ENCODE measurements at regions not wholly inside any gene's neighbourhood (a gene's known extent, or its start where the extent isn't known, plus 50 kb on each side); places are given as distances from the start of the nearest gene placed in this dataset.

DNA sequence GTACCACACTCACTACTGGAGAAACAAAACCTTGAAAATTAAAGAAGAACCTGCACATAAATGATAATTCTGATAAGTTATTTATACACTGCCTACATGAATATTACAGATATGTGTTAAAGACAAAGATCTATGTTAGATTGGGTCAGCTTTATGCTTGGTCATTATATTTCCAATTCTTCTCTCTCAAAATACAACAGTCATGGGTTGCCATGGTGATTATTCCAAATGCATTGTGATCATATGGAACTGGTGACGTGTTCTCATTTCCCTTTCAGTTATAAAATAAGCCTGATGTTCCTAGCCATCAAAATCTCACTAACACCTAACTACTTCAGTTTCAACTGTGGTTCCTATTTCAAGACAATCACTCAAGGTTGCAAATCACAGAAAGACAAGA lies 1416.4 kb downstream of the UQCRFS1 start:
- no peaks in the 10 kb centered on the region for H3K9me3 ChIP-seq (ENCODE audit: control insufficient read depth in 5 of 5, low read length in 5 of 5)

DNA sequence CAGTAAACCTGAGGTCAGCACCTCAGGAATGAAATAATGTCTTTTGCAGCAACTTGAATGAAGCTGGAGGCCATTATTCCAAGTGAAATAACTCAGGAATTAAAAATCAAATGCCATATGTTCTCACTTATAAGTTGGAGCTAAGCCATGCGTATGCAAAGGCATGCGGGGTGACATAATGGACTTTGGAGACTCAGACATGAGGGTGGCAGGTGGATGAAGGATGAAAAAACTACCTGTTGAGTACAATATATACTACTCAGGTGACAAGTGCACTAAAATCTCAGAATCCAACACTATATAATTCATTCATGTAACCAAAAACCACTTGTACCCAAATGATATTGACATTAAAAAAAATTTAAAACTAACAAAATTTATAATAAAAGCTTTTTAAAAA lies 1416.9 kb downstream of the UQCRFS1 start:
- Histone ChIP-seq H3K9ac (ENCODE audit: low read length in 5 of 5) (no peak overlapping the region), H3K27ac (ENCODE audit: low read depth, low read length) (no peak overlapping the region), H3K4me3 (ENCODE audit: low read depth in 1 of 5, low read length in 5 of 5) (no peak overlapping the region)

More for the DNA sequence above, 1416.4 kb downstream of the UQCRFS1 start:
- H3K36me3 ChIP-seq (ENCODE audit: control insufficient read depth in 5 of 5, insufficient read depth in 5 of 5, low read length in 5 of 5), result peaks cover 6 to 11% (median 8%) of the 10 kb centered on the region in 5 donors
- H3K4me1 ChIP-seq (ENCODE audit: control insufficient read depth in 5 of 5, insufficient read depth in 5 of 5, low read length in 5 of 5), result peaks cover 5 to 26% (median 25%) of the 10 kb centered on the region in 5 donors
- H3K4me3 ChIP-seq (ENCODE audit: low read depth in 1 of 5, low read length in 5 of 5), result no peak overlapping the region
- no peak overlapping the region for H3K27ac ChIP-seq (ENCODE audit: low read depth, low read length)
- no peaks in the 10 kb centered on the region for H3K27me3 ChIP-seq (ENCODE audit: control insufficient read depth in 5 of 5, insufficient read depth in 4 of 5, low read length in 5 of 5)
- H3K9ac ChIP-seq (ENCODE audit: low read length in 5 of 5), result no peak overlapping the region

DNA sequence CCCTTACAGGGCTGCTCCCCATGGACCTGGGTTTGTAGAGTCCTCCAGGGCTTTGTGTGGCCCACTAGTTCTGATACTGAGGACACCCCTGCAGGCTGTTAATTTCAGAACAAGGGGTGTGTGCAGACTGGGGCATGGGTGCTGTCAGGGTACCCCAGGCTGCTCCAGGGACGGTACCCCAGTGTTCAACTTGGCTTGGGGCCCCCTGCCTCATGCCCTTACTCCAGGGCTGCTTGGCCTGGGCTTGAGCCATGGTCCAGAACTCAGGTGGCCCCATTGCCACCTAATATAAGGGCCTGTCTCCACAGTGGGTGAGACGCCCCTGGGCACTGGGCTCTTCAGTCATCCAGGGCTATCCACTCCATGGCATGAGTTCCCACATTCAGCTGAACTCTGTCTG lies 1417.6 kb downstream of the UQCRFS1 start:
- Histone ChIP-seq H3K27me3 (ENCODE audit: control insufficient read depth in 5 of 5, insufficient read depth in 4 of 5, low read length in 5 of 5) (no peaks in the 10 kb centered on the region), H3K9me3 (ENCODE audit: control insufficient read depth in 5 of 5, low read length in 5 of 5) (no peaks in the 10 kb centered on the region), H3K4me3 (ENCODE audit: low read depth in 1 of 5, low read length in 5 of 5) (no peak overlapping the region), H3K9ac (ENCODE audit: low read length in 5 of 5) (peak overlapping the region in 1 of 5 donors; percentile 11), H3K36me3 (ENCODE audit: control insufficient read depth in 5 of 5, insufficient read depth in 5 of 5, low read length in 5 of 5) (peaks cover 6 to 11% (median 8%) of the 10 kb centered on the region in 5 donors), H3K27ac (ENCODE audit: low read depth, low read length) (no peak overlapping the region), H3K4me1 (ENCODE audit: control insufficient read depth in 5 of 5, insufficient read depth in 5 of 5, low read length in 5 of 5) (peaks cover 5 to 26% (median 25%) of the 10 kb centered on the region in 5 donors)

More for the DNA sequence above, 1416.9 kb downstream of the UQCRFS1 start:
- peaks cover 5 to 26% (median 25%) of the 10 kb centered on the region in 5 donors for H3K4me1 ChIP-seq (ENCODE audit: control insufficient read depth in 5 of 5, insufficient read depth in 5 of 5, low read length in 5 of 5)
- no peaks in the 10 kb centered on the region for H3K27me3 ChIP-seq (ENCODE audit: control insufficient read depth in 5 of 5, insufficient read depth in 4 of 5, low read length in 5 of 5)
- H3K36me3 ChIP-seq (ENCODE audit: control insufficient read depth in 5 of 5, insufficient read depth in 5 of 5, low read length in 5 of 5), result peaks cover 6 to 11% (median 8%) of the 10 kb centered on the region in 5 donors
- H3K9me3 ChIP-seq (ENCODE audit: control insufficient read depth in 5 of 5, low read length in 5 of 5), result no peaks in the 10 kb centered on the region

DNA sequence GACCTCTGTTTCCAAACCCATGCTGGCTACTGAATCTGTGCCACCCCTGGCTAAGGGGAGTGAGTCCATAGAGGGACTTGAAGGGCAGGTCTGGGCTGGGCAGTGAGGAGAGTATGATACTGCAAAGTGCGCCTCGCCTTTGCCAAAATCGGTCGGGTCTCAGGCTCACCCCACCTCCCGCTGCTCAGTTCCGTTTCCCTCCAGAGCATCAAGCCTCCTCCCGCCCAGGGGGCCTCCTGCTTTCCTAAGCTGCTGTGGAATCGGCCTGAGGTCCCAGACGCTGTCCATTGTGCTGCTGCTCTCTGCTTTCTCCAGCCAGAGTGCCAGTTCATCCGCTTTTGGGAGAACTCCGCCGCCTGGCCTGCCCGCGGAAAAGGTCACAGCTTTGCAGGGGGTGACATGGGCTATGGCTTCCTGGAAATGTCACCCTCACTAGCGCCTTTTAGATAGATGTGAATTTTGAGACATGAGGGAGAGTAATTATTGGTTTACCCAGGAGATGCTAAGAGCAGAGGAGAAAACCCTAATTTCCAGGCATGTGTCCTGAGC lies 1418.4 kb downstream of the UQCRFS1 start:
- Histone ChIP-seq H3K9me3 (ENCODE audit: control insufficient read depth in 5 of 5, low read length in 5 of 5) (no peaks in the 10 kb centered on the region), H3K27me3 (ENCODE audit: control insufficient read depth in 5 of 5, insufficient read depth in 4 of 5, low read length in 5 of 5) (no peaks in the 10 kb centered on the region), H3K36me3 (ENCODE audit: control insufficient read depth in 5 of 5, insufficient read depth in 5 of 5, low read length in 5 of 5) (peaks cover 6 to 11% (median 8%) of the 10 kb centered on the region in 5 donors), H3K4me1 (ENCODE audit: control insufficient read depth in 5 of 5, insufficient read depth in 5 of 5, low read length in 5 of 5) (peaks cover 5 to 26% (median 25%) of the 10 kb centered on the region in 5 donors), H3K4me3 (ENCODE audit: low read depth in 1 of 5, low read length in 5 of 5) (peak overlapping the region; percentile 87 to 100 (median 100)), H3K9ac (ENCODE audit: low read length in 5 of 5) (peak overlapping the region; percentile 68 to 98 (median 90)), H3K27ac (ENCODE audit: low read depth, low read length) (peak overlapping the region; percentile 88)

DNA sequence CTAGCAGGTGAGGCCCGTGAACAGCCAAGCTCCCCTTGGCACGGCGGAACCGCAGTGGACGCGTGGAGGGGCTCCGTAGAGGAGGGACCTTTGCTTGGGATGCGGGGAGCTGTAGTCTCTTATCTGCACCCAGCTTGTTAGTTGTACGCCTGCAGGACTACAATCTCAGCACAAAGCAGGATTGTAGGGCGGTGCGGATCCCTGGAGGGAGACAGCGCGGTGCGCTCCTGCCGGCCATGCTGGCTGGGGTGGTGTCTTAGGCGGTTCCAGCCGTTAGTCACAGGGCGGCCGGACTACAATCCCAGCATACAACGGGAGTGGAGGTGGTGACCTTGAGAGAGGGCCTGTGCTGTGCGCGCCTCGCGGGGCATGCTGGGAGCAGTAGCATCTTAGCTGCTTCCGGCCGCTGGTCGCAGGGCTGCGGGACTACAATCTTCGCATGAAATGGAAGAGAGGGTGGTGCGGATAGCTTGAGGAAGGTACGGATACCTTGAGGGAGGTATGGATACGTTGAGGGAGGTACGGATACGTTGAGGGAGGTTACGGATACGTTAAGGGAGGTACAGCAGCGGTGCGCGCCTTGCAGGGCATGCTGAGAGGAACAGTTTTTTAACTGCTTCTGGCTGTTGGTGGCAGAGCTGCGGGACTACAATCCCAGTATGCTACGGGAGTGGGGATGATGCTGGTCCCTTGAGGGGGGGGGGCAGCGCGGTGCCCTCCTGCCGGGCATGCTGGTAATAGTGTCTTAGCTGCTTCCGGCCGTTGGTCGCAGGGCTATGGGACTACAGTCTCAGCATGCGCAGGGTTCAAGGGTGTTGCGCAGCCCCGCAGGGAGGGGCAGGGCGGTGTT lies 1419.1 kb downstream of the UQCRFS1 start:
- Histone ChIP-seq H3K9me3 (ENCODE audit: control insufficient read depth in 5 of 5, low read length in 5 of 5) (no peaks in the 10 kb centered on the region), H3K4me3 (ENCODE audit: low read depth in 1 of 5, low read length in 5 of 5) (peak overlapping the region; percentile 87 to 100 (median 100)), H3K4me1 (ENCODE audit: control insufficient read depth in 5 of 5, insufficient read depth in 5 of 5, low read length in 5 of 5) (peaks cover 5 to 26% (median 25%) of the 10 kb centered on the region in 5 donors), H3K9ac (ENCODE audit: low read length in 5 of 5) (peak overlapping the region; percentile 77 to 98 (median 90)), H3K27me3 (ENCODE audit: control insufficient read depth in 5 of 5, insufficient read depth in 4 of 5, low read length in 5 of 5) (no peaks in the 10 kb centered on the region), H3K36me3 (ENCODE audit: control insufficient read depth in 5 of 5, insufficient read depth in 5 of 5, low read length in 5 of 5) (peaks cover 5 to 10% (median 6%) of the 10 kb centered on the region in 5 donors), H3K27ac (ENCODE audit: low read depth, low read length) (peak overlapping the region; percentile 88)

DNA sequence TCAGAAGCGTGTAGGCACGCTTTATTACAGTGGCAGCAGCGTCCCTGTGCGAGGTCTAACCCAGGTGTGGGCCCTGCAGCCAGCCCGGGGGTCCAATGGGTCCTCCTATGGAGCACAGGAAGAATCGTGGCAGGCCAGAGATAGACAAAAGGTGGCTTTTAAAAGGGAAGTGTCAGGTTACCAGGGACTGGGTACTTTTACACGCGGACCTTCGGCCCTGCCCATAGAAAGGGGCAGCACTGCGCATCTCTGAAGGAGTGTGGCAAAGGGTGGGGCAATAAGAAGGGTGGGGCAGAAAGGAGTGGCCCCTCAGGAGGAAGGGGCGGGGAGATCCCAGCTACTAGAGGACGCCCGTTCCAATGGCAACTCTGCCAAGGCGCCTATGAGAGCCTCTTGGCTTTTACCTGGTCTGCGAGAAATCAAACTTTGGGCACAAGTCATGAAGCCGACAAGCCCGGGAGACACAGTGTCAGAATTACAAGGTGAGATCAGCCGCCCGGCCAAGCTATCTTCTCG lies 1419.8 kb downstream of the UQCRFS1 start:
- H3K9me3 ChIP-seq (ENCODE audit: control insufficient read depth in 5 of 5, low read length in 5 of 5), result no peaks in the 10 kb centered on the region
- H3K27me3 ChIP-seq (ENCODE audit: control insufficient read depth in 5 of 5, insufficient read depth in 4 of 5, low read length in 5 of 5), result no peaks in the 10 kb centered on the region
- peaks cover 2 to 6% (median 5%) of the 10 kb centered on the region in 5 donors for H3K36me3 ChIP-seq (ENCODE audit: control insufficient read depth in 5 of 5, insufficient read depth in 5 of 5, low read length in 5 of 5)
- peak overlapping the region; percentile 77 to 98 (median 90) for H3K9ac ChIP-seq (ENCODE audit: low read length in 5 of 5)
- peak overlapping the region; percentile 87 to 100 (median 100) for H3K4me3 ChIP-seq (ENCODE audit: low read depth in 1 of 5, low read length in 5 of 5)
- peaks cover 5 to 26% (median 25%) of the 10 kb centered on the region in 5 donors for H3K4me1 ChIP-seq (ENCODE audit: control insufficient read depth in 5 of 5, insufficient read depth in 5 of 5, low read length in 5 of 5)
- peak overlapping the region; percentile 88 for H3K27ac ChIP-seq (ENCODE audit: low read depth, low read length)

DNA sequence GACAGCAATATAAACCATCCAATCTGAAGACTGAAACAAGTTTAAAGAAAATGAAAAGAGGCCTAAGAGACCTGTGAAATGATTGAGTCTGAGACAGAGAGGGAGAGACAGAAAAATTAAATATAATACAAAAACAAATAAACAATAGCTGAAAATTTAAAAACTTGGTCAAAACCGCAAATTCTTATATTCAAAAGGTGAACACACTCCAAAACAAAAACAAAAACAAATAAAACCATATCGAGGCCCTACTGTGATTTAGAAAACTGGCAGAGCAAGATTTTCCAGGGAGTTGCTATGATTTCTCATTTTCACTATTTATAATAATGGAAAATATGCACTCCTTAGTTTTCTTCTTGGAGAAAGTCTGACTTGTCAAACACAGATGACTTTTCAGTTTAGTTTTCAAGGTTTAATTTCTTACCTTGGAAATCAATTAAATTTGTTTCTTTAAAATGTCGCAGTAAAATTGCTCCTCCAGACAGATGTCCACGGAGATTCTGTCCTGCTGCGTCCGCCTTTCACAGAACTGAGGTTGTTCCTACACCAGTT lies 1420.3 kb downstream of the UQCRFS1 start:
- peaks cover 5 to 26% (median 25%) of the 10 kb centered on the region in 5 donors for H3K4me1 ChIP-seq (ENCODE audit: control insufficient read depth in 5 of 5, insufficient read depth in 5 of 5, low read length in 5 of 5)
- H3K4me3 ChIP-seq (ENCODE audit: low read depth in 1 of 5, low read length in 5 of 5), result peak overlapping the region; percentile 87 to 100 (median 100)
- H3K27me3 ChIP-seq (ENCODE audit: control insufficient read depth in 5 of 5, insufficient read depth in 4 of 5, low read length in 5 of 5), result no peaks in the 10 kb centered on the region
- H3K9ac ChIP-seq (ENCODE audit: low read length in 5 of 5), result peak overlapping the region; percentile 77 to 98 (median 90)
- H3K27ac ChIP-seq (ENCODE audit: low read depth, low read length), result peak overlapping the region; percentile 88
- H3K9me3 ChIP-seq (ENCODE audit: control insufficient read depth in 5 of 5, low read length in 5 of 5), result no peaks in the 10 kb centered on the region
- H3K36me3 ChIP-seq (ENCODE audit: control insufficient read depth in 5 of 5, insufficient read depth in 5 of 5, low read length in 5 of 5), result peaks cover under 1 to 2% (median under 1%) of the 10 kb centered on the region in 5 donors

DNA sequence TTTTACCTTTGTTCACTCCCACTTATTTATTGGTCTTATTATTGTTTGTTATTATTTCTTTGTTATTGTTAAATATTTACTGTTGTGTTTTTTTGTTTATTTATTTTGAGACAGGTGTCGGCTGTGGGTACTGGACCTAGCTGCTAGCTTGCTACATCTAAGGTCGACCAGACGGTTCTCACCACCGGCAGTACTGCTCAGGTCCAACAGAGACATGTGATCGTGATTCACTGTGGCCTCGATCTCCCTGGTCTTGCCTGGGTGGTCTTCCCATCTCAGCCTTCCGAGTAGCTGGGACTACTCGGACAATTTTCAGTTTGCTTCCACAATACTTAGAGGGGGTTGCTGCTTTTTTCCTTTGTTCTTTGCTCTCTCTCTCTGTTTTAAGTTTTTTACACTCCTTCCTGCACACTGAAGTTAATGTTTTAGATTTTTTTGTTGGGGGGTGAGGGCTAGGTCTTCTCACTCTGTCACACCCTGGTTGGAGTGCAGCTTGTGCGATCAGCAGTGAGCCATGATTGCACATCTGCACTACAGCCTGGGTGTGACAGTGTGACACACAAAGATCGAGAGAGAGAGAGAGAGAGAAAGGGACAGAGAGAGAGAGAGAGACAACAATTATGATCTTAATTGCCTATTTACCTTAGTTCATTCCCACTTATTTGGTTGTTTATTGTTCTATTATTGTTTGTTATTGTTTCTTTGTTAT lies 1432.4 kb downstream of the UQCRFS1 start:
- Histone ChIP-seq H3K9ac (ENCODE audit: low read length in 5 of 5) (no peak overlapping the region), H3K27ac (ENCODE audit: low read depth, low read length) (no peak overlapping the region), H3K9me3 (ENCODE audit: control insufficient read depth in 5 of 5, low read length in 5 of 5) (no peaks in the 10 kb centered on the region), H3K36me3 (ENCODE audit: control insufficient read depth in 5 of 5, insufficient read depth in 5 of 5, low read length in 5 of 5) (peaks cover 0 to 4% (median 0%) of the 10 kb centered on the region in 5 donors), H3K4me3 (ENCODE audit: low read depth in 1 of 5, low read length in 5 of 5) (no peak overlapping the region), H3K4me1 (ENCODE audit: control insufficient read depth in 5 of 5, insufficient read depth in 5 of 5, low read length in 5 of 5) (peaks cover 0 to 3% (median 0%) of the 10 kb centered on the region in 5 donors), H3K27me3 (ENCODE audit: control insufficient read depth in 5 of 5, insufficient read depth in 4 of 5, low read length in 5 of 5) (no peaks in the 10 kb centered on the region)

DNA sequence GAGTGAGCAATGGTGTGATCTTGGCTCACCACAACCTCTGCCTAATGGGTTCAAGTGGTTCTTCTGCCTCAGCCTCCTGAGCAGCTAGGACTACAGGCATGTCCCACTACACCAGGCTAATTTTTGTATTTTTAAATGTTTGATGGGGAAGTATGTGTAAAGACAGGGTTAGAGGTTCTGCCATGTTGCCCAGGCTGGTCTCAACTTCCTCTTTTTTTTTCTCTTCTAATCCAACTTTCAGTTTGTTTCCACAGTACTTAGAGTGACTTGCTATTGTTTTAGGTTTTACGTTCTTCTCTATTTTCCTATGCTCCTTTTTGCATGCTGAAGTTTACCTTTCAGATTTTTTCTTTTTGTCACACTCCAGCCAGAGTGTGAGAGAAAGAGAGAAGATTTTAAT lies 1433.0 kb downstream of the UQCRFS1 start:
- H3K27ac ChIP-seq (ENCODE audit: low read depth, low read length), result no peak overlapping the region
- H3K27me3 ChIP-seq (ENCODE audit: control insufficient read depth in 5 of 5, insufficient read depth in 4 of 5, low read length in 5 of 5), result no peaks in the 10 kb centered on the region
- H3K4me1 ChIP-seq (ENCODE audit: control insufficient read depth in 5 of 5, insufficient read depth in 5 of 5, low read length in 5 of 5), result peaks cover 0 to 3% (median 0%) of the 10 kb centered on the region in 5 donors
- no peak overlapping the region for H3K4me3 ChIP-seq (ENCODE audit: low read depth in 1 of 5, low read length in 5 of 5)
- H3K9ac ChIP-seq (ENCODE audit: low read length in 5 of 5), result no peak overlapping the region
- no peaks in the 10 kb centered on the region for H3K9me3 ChIP-seq (ENCODE audit: control insufficient read depth in 5 of 5, low read length in 5 of 5)
- peaks cover 0 to 4% (median 0%) of the 10 kb centered on the region in 5 donors for H3K36me3 ChIP-seq (ENCODE audit: control insufficient read depth in 5 of 5, insufficient read depth in 5 of 5, low read length in 5 of 5)
